ENCODE measurements at regions not wholly inside any gene's neighbourhood (a gene's known extent, or its start where the extent isn't known, plus 50 kb on each side); places are given as distances from the start of the nearest gene placed in this dataset.

DNA sequence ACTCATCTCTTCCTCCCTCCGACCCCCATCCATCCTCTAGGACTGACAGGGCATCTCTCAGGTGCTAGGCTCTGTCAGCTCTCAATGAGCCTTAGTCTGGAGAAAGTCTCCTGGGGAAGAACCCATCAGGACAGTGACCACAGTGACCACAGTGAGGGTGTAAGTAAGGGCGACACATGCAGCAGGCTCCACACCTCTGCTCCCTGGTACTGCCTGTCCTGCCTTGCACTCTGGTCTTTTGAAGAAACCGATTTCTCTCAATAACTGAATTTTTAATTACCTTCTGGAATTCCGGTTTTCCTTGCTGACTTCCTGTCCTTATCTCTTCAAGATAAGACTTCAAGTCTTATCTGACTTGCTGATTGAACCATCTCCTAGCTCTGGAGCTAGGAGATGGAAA is 190.2 kb downstream of the ACTR3B start:
- no peak for TF ChIP-seq EP300 (IDR thresholded peaks at IDR 0.05; ENCODE audit: low read depth)
- TF ChIP-seq POLR2AphosphoS5 (IDR thresholded peaks at IDR 0.05), result no peak
